Ishikawa (cell line): ENCODE measurements at regions not wholly inside any gene's neighbourhood (a gene's known extent, or its start where the extent isn't known, plus 50 kb on each side); places are given as distances from the start of the nearest gene placed in this dataset.

Experiments used
- CEBPB ChIP-seq: IDR thresholded peaks from 2 replicates; pipeline ENCODE4 v1.6.1; 2012
- CREB1 ChIP-seq: IDR thresholded peaks from 2 replicates; pipeline ENCODE4 v1.6.1; 2012; ENCODE audit warnings: low read depth
- EGR1 ChIP-seq: IDR thresholded peaks from 2 replicates; pipeline ENCODE4 v1.6.1; 2012
- EP300 ChIP-seq: IDR thresholded peaks from 2 replicates; pipeline ENCODE4 v1.6.1; 2012; ENCODE audit warnings: borderline replicate concordance
- FOXM1 ChIP-seq: IDR thresholded peaks from 2 replicates; pipeline ENCODE4 v1.6.1; 2012; ENCODE audit warnings: low read depth, borderline replicate concordance
- NFIC ChIP-seq: IDR thresholded peaks from 2 replicates; pipeline ENCODE4 v1.6.1; 2012
- RAD21 ChIP-seq: IDR thresholded peaks from 2 replicates; pipeline ENCODE4 v1.6.1; 2012; ENCODE audit warnings: low read depth
- TAF1 ChIP-seq: IDR thresholded peaks from 2 replicates; pipeline ENCODE4 v1.6.1; 2012; ENCODE audit warnings: low read depth, mild to moderate bottlenecking
- TCF12 ChIP-seq: IDR thresholded peaks from 2 replicates; pipeline ENCODE4 v1.6.1; 2012; ENCODE audit warnings: low read depth
- TEAD4 ChIP-seq: IDR thresholded peaks from 2 replicates; pipeline ENCODE4 v1.6.1; 2012
- YY1 ChIP-seq: IDR thresholded peaks from 2 replicates; pipeline ENCODE4 v1.6.1; 2012; ENCODE audit warnings: low read depth
- ZBTB7A ChIP-seq: IDR thresholded peaks from 2 replicates; pipeline ENCODE4 v1.6.1; 2012; ENCODE audit warnings: low read depth
- TF ChIP-seq, protein P1 (sequence below): IDR thresholded peaks from 2 replicates; pipeline ENCODE4 v1.6.1; 2012
- TF ChIP-seq, protein P2 (sequence below): IDR thresholded peaks from 2 replicates; pipeline ENCODE4 v1.6.1; 2012; ENCODE audit warnings: low read depth, mild to moderate bottlenecking
- TF ChIP-seq, protein P3 (sequence below): IDR thresholded peaks from 2 replicates; pipeline ENCODE4 v1.6.1; 2012

DNA sequence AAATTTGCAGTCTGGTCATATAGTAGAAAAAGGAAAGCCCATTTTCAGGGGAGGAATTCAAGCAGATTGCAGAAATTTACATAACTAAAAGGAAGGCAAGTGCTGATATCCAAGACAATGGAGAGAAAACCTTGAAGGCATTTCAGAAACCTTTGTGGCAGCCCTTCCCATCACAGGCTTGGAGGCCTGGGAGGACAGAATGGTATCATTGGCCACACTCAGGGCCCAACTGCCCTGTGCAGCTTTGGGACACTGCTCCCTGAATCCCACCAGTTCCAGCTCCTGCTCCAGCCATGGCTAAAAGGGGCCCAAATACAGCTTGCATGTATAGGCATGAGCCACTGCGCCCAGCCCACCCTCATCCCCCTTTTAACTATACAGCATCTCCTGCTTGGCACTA is 81.1 kb upstream of the NYAP2 start:
- TF ChIP-seq, protein P1, sequence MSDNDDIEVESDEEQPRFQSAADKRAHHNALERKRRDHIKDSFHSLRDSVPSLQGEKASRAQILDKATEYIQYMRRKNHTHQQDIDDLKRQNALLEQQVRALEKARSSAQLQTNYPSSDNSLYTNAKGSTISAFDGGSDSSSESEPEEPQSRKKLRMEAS: no peak
- TF ChIP-seq ZBTB7A (no peak), CEBPB (no peak), RAD21 (no peak), FOXM1 (no peak), TAF1 (no peak), CREB1 (no peak), NFIC (no peak), YY1 (no peak), EP300 (no peak), TCF12 (no peak), EGR1 (no peak), TEAD4 (no peak)
- TF ChIP-seq, protein P2, sequence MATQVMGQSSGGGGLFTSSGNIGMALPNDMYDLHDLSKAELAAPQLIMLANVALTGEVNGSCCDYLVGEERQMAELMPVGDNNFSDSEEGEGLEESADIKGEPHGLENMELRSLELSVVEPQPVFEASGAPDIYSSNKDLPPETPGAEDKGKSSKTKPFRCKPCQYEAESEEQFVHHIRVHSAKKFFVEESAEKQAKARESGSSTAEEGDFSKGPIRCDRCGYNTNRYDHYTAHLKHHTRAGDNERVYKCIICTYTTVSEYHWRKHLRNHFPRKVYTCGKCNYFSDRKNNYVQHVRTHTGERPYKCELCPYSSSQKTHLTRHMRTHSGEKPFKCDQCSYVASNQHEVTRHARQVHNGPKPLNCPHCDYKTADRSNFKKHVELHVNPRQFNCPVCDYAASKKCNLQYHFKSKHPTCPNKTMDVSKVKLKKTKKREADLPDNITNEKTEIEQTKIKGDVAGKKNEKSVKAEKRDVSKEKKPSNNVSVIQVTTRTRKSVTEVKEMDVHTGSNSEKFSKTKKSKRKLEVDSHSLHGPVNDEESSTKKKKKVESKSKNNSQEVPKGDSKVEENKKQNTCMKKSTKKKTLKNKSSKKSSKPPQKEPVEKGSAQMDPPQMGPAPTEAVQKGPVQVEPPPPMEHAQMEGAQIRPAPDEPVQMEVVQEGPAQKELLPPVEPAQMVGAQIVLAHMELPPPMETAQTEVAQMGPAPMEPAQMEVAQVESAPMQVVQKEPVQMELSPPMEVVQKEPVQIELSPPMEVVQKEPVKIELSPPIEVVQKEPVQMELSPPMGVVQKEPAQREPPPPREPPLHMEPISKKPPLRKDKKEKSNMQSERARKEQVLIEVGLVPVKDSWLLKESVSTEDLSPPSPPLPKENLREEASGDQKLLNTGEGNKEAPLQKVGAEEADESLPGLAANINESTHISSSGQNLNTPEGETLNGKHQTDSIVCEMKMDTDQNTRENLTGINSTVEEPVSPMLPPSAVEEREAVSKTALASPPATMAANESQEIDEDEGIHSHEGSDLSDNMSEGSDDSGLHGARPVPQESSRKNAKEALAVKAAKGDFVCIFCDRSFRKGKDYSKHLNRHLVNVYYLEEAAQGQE: no peak
- TF ChIP-seq, protein P3, sequence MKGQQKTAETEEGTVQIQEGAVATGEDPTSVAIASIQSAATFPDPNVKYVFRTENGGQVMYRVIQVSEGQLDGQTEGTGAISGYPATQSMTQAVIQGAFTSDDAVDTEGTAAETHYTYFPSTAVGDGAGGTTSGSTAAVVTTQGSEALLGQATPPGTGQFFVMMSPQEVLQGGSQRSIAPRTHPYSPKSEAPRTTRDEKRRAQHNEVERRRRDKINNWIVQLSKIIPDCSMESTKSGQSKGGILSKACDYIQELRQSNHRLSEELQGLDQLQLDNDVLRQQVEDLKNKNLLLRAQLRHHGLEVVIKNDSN: no peak

DNA sequence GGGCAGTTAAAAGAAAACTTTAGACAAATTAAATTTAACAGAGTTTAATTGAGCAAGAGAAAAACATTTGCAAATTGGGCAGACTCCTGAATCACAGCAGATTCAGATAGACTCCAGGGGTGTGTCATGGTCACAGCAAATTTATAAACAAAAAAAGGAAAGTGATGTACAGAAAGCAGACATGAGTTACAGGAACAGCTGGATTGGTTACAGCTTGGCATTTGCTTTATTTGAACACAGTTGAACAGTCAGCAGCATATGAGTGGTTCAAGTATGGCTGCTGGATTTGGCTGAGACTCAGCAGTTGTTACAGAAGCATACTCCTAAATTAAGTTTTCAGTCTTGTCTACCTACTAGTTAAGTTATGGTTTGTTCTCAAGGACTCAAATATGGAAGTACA is 82.3 kb upstream of the NYAP2 start:
- no peak for TF ChIP-seq RAD21
- TF ChIP-seq, protein P3: no peak
- no peak for TF ChIP-seq FOXM1
- TF ChIP-seq YY1: no peak
- TF ChIP-seq, protein P2: no peak
- no peak for TF ChIP-seq EP300
- no peak for TF ChIP-seq CREB1
- TF ChIP-seq TAF1: no peak
- TF ChIP-seq ZBTB7A: no peak
- TF ChIP-seq NFIC: no peak
- no peak for TF ChIP-seq TCF12
- TF ChIP-seq TEAD4: no peak
- no peak for TF ChIP-seq CEBPB

DNA sequence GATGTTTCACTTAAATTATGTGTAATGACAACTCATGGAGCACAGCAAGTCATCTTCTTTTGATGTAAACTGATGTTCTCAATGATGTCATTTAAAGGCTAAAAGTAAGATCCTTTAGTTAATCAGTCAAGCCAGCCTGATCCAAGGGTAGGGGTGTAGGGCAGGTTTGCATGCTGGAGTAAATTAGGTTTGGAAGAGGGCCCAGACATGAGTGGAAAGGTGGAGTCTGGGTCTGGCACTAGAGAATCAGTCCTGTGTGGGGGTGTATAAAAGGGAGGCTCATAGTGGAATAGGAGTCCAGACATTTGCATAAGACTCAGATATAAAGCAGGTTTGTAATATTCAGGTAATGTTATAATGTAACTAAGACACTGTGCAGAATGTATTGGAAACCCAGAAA is 88.8 kb upstream of the NYAP2 start:
- TF ChIP-seq YY1 (no peak), EGR1 (no peak), EP300 (no peak), FOXM1 (no peak), ZBTB7A (no peak), CREB1 (no peak), TAF1 (no peak), TEAD4 (no peak), TCF12 (no peak), RAD21 (no peak), NFIC (no peak), CEBPB (no peak)
- TF ChIP-seq, protein P2: no peak
- TF ChIP-seq, protein P3: no peak
- TF ChIP-seq, protein P1: no peak

DNA sequence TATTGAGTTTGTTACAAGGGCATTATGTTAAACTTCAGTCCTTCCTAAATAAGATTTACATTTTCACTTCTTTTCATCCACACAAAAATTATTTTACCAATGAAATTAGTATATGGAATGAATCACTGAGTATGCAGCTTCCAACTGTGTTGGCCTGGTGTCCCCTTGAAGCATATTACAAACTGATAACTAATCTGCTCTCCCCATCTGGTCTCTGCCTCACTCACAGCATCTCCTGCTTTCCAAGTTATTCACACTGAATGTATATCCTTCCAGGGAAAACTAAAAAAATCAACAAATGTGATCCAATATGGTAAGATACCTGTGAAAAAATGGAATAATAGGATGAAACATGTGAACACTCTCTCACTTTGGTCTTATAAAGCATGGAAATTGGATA is 90.0 kb upstream of the NYAP2 start:
- TF ChIP-seq, protein P2: no peak
- no peak for TF ChIP-seq ZBTB7A
- TF ChIP-seq YY1: no peak
- no peak for TF ChIP-seq TEAD4
- TF ChIP-seq, protein P1: no peak
- no peak for TF ChIP-seq CEBPB
- no peak for TF ChIP-seq CREB1
